H1 (cell line): ENCODE measurements at regions not wholly inside any gene's neighbourhood (a gene's known extent, or its start where the extent isn't known, plus 50 kb on each side); places are given as distances from the start of the nearest gene placed in this dataset.

Experiments used
- CREB1 ChIP-seq: IDR thresholded peaks from 2 replicates; pipeline ENCODE4 v1.6.1; 2012; ENCODE audit warnings: inconsistent platforms
- EGR1 ChIP-seq: IDR thresholded peaks from 2 replicates; pipeline ENCODE4 v1.6.1; 2011; ENCODE audit warnings: low read depth, low read length, borderline replicate concordance
- GABPA ChIP-seq: IDR thresholded peaks from 2 replicates; pipeline ENCODE4 v1.6.1; 2011; ENCODE audit warnings: mild to moderate bottlenecking, low read length, moderate library complexity, borderline replicate concordance; ENCODE audit not compliant: insufficient read depth
- POU5F1 ChIP-seq: IDR thresholded peaks from 2 replicates; pipeline ENCODE4 v1.6.1; 2011; ENCODE audit warnings: low read depth, mild to moderate bottlenecking, low read length, moderate library complexity
- RAD21 ChIP-seq, 2 experiments: IDR thresholded peaks in 1 of 2; conservative IDR thresholded peaks in 1 of 2; 2 replicates each; pipeline ENCODE4 v1.6.1; 2011; ENCODE audit warnings: low read depth in 2 of 2, low read length in 2 of 2, improper control_type of control experiment in 1 of 2, inconsistent platforms in 1 of 2, mild to moderate bottlenecking in 1 of 2, moderate library complexity in 1 of 2
- RXRA ChIP-seq: IDR thresholded peaks from 2 replicates; pipeline ENCODE4 v1.6.1; 2011; ENCODE audit warnings: low read depth, mild to moderate bottlenecking, low read length, moderate library complexity; ENCODE audit not compliant: insufficient read depth
- SRF ChIP-seq: IDR thresholded peaks from 2 replicates; pipeline ENCODE4 v1.6.1; 2011; ENCODE audit warnings: mild to moderate bottlenecking, low read depth, low read length, moderate library complexity
- SUZ12 ChIP-seq: fragments of 200-600 bp; sonication (generic); IDR thresholded peaks from 2 replicates; pipeline ENCODE4 v1.6.1; 2012; ENCODE audit warnings: mild to moderate bottlenecking, inconsistent platforms, low read length, moderate library complexity, mixed read lengths
- TF ChIP-seq, protein P1 (sequence below), 3 experiments: IDR thresholded peaks; 1 replicate in 2 of 3; 2 replicates in 1 of 3; pipeline versions ENCODE4 v1.5.1 to v1.6.1; 2011; ENCODE audit warnings: low read length in 3 of 3, mild to moderate bottlenecking in 3 of 3, inconsistent platforms in 2 of 3, low read depth in 1 of 3, moderate library complexity in 1 of 3; ENCODE audit not compliant: insufficient read depth in 1 of 3; ENCODE audit errors: control extremely low read depth in 1 of 3

DNA sequence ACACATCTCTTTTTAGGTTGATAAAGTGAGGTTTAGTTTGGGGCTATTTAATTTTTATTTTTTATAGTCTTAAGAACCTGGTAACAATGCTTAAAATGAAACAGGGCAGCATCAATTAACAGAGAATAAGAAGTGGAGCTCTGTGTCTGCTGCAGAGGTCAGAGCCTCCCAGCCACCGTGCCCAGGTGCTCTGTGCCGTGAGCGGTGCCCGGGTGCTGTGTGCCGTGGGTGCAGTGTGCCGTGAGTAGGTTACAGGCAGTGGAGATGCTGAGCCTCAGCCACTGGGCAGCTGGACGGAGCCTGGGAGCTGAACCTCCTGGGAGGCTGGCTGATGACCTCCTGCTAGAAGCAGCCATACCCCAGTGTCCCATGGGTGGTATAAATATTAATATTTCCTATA lies 250.0 kb downstream of the KLF6 start:
- TF ChIP-seq EGR1 (no peak), SRF (no peak), RXRA (no peak), RAD21 (IDR thresholded peaks at IDR 0.05 in 1 of 2, conservative IDR thresholded peaks at IDR 0.05 in 1 of 2; ENCODE audit: low read depth in 2 of 2, low read length in 2 of 2) (no peak), POU5F1 (no peak), GABPA (no peak), SUZ12 (no peak), CREB1 (no peak)
- TF ChIP-seq, protein P1, sequence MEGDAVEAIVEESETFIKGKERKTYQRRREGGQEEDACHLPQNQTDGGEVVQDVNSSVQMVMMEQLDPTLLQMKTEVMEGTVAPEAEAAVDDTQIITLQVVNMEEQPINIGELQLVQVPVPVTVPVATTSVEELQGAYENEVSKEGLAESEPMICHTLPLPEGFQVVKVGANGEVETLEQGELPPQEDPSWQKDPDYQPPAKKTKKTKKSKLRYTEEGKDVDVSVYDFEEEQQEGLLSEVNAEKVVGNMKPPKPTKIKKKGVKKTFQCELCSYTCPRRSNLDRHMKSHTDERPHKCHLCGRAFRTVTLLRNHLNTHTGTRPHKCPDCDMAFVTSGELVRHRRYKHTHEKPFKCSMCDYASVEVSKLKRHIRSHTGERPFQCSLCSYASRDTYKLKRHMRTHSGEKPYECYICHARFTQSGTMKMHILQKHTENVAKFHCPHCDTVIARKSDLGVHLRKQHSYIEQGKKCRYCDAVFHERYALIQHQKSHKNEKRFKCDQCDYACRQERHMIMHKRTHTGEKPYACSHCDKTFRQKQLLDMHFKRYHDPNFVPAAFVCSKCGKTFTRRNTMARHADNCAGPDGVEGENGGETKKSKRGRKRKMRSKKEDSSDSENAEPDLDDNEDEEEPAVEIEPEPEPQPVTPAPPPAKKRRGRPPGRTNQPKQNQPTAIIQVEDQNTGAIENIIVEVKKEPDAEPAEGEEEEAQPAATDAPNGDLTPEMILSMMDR (IDR thresholded peaks at IDR 0.05; ENCODE audit: control extremely low read depth in 1 of 3, insufficient read depth in 1 of 3, low read depth in 1 of 3, low read length in 3 of 3) = no peak
